ENCODE measurements at regions not wholly inside any gene's neighbourhood (a gene's known extent, or its start where the extent isn't known, plus 50 kb on each side); places are given as distances from the start of the nearest gene placed in this dataset.

- no peak for DNase-seq (ENCODE audit: low read depth, low spot score)
- ChIA-PET POLR2A (no interaction called here), CTCF (no interaction called here)
- no peak for TF ChIP-seq CTCF (IDR thresholded peaks at IDR 0.05; ENCODE audit: insufficient read depth, low read length, missing control alignments)
- no peak overlapping the region for H3K4me3 ChIP-seq (ENCODE audit: low read depth, low read length)
Observed at GRCh38 chr2:192467953-192468660, 273.4 kb upstream of the TMEFF2 start.

GRCh38 chr2:192465141-192465540 lies 270.4 kb upstream of the TMEFF2 start:
- no peak overlapping the region for H3K4me3 ChIP-seq (ENCODE audit: low read depth, low read length)
- no peak for DNase-seq (ENCODE audit: low read depth, low spot score)
- TF ChIP-seq CTCF (IDR thresholded peaks at IDR 0.05; ENCODE audit: insufficient read depth, low read length, missing control alignments), result no peak
- CTCF ChIA-PET, result no interaction called here
- POLR2A ChIA-PET, result no interaction called here

- ChIA-PET CTCF (no interaction called here), POLR2A (no interaction called here)
- DNase-seq (ENCODE audit: low read depth, low spot score), result no peak
- TF ChIP-seq CTCF (IDR thresholded peaks at IDR 0.05; ENCODE audit: insufficient read depth, low read length, missing control alignments), result no peak
- no peak overlapping the region for H3K4me3 ChIP-seq (ENCODE audit: low read depth, low read length)
Observed at GRCh38 chr2:192459422-192459821, 264.7 kb upstream of the TMEFF2 start.

GRCh38 chr2:192448881-192449280 lies 254.1 kb upstream of the TMEFF2 start:
- ChIA-PET POLR2A (no interaction called here), CTCF (no interaction called here)
- no peak for DNase-seq (ENCODE audit: low read depth, low spot score)
- no peak overlapping the region for H3K4me3 ChIP-seq (ENCODE audit: low read depth, low read length)
- TF ChIP-seq CTCF (IDR thresholded peaks at IDR 0.05; ENCODE audit: insufficient read depth, low read length, missing control alignments), result no peak

- no peak overlapping the region for H3K4me3 ChIP-seq (ENCODE audit: low read depth, low read length)
- ChIA-PET POLR2A (no interaction called here), CTCF (no interaction called here)
- DNase-seq (ENCODE audit: low read depth, low spot score), result no peak
- TF ChIP-seq CTCF (IDR thresholded peaks at IDR 0.05; ENCODE audit: insufficient read depth, low read length, missing control alignments), result no peak
Observed at GRCh38 chr2:192444286-192444838, 249.6 kb upstream of the TMEFF2 start.

- ChIA-PET POLR2A (no interaction called here), CTCF (no interaction called here)
- TF ChIP-seq CTCF (IDR thresholded peaks at IDR 0.05; ENCODE audit: insufficient read depth, low read length, missing control alignments), result no peak
- H3K4me3 ChIP-seq (ENCODE audit: low read depth, low read length), result no peak overlapping the region
- DNase-seq (ENCODE audit: low read depth, low spot score), result no peak
Observed at GRCh38 chr2:192443831-192444230, 249.1 kb upstream of the TMEFF2 start.

All from AG04449 (cell line).